GM12874 (cell line): ENCODE measurements at regions not wholly inside any gene's neighbourhood (a gene's known extent, or its start where the extent isn't known, plus 50 kb on each side); places are given as distances from the start of the nearest gene placed in this dataset.

Experiments used
- TF ChIP-seq, protein P1 (sequence below): IDR thresholded peaks from 2 replicates; pipeline ENCODE4 v1.5.1; 2011; ENCODE audit warnings: low read depth, mild to moderate bottlenecking, control low read depth, low read length, moderate library complexity; ENCODE audit not compliant: insufficient read depth

DNA sequence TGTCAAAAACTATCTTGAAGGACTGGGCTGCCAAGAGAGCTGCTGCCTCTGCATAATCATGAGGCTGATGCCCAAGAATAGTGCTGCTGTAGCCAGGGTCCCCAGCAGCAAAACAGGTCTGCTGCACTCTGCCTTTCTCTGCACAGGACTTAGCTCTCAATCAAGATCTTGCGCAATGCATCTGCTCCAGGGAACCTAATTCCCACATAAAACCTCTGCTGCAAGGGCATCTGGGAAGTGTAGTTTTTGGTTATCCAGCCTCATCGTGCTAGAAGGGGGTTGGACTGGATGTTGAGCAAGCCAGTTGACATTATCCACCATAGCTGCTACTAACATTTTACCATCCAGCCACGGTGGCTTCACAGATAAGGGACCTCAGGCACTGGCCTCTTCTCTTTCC lies 192.7 kb downstream of the C11orf91 start:
- TF ChIP-seq, protein P1, sequence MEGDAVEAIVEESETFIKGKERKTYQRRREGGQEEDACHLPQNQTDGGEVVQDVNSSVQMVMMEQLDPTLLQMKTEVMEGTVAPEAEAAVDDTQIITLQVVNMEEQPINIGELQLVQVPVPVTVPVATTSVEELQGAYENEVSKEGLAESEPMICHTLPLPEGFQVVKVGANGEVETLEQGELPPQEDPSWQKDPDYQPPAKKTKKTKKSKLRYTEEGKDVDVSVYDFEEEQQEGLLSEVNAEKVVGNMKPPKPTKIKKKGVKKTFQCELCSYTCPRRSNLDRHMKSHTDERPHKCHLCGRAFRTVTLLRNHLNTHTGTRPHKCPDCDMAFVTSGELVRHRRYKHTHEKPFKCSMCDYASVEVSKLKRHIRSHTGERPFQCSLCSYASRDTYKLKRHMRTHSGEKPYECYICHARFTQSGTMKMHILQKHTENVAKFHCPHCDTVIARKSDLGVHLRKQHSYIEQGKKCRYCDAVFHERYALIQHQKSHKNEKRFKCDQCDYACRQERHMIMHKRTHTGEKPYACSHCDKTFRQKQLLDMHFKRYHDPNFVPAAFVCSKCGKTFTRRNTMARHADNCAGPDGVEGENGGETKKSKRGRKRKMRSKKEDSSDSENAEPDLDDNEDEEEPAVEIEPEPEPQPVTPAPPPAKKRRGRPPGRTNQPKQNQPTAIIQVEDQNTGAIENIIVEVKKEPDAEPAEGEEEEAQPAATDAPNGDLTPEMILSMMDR, result no peak

DNA sequence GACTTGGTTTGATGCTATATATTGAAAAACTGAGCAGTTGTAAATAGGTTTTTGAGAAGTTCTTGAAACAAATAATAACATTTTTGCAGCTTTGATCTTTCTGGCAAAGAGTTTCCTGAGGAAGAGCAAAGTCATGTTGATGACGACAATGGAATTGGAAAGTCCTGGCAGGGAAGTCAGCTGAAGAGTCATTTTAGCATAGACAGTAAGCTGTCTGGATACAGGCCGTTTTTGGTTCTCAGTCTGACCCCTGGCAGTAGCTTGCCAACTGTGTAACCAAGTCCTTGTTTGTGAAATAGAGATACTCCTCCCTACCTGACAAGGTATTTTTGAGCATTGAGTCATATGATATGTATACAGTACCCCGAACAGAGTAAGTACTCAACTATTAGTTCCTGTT lies 193.3 kb downstream of the C11orf91 start:
- TF ChIP-seq, protein P1, result no peak

DNA sequence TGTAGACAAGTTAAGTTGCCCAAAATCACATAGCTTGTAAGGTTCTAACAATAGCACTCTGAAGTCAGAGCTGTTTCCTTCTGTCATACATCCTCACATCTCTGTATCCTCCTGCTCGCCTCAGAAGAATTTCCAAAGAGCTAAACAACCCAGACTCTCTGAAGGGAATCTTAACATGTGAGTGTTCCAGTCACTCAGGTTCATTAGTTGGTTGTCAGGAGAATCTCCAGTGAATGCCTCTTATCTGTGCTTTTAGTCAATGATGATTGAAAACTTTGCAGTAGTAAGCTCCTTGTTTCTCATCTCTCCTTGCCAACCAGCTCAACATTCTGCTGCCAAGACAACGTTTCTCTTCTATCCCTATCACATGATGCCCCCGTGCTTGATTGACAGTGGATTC lies 195.5 kb downstream of the C11orf91 start:
- TF ChIP-seq, protein P1, result no peak

DNA sequence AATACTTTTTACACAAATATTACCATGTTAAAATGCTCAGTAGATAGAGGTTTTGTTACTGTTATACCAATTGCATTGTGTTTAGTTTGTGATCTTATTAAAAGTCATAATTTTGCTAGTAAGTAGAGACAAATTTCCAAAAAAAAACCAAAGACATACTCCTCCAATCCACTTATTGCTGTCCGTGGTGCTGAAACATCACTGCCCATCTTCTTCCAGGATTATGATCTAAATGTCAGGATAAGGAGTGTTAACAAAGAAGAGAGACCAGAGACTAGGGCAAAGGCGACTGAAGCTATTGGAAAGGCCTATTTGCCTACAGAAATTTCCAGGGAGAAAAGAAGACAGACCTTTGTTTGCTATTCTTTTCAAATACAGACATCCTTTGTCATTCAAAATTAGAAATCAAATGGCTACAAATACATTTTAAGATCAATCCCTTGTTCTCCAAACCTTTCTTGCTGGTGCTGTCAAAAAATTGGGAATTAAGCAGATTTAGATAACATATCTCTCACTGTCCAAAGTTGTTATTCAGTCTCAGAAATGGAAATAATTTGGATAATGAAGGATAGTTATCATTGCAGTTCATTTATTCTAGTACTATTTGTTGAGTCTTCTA lies 199.7 kb downstream of the C11orf91 start:
- TF ChIP-seq, protein P1, result no peak

DNA sequence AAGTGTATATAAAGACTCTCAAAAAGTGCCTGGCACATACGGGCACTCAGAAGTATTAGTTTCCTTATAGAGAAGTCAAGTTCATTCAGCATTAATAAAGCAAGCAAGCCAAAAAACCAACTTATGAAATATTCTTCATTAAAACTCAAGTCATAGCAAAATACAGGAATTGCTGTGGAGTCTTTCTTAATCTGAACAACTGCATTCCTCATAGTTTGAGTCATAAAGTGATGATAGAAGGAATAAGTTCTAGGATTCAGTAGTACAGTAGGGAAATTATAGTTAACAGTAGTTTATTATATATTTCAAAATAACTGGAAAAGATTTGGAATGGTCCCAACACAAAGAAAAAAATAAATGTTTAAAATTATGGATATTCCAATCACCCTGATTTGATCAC lies 200.3 kb downstream of the C11orf91 start:
- TF ChIP-seq, protein P1, result no peak

DNA sequence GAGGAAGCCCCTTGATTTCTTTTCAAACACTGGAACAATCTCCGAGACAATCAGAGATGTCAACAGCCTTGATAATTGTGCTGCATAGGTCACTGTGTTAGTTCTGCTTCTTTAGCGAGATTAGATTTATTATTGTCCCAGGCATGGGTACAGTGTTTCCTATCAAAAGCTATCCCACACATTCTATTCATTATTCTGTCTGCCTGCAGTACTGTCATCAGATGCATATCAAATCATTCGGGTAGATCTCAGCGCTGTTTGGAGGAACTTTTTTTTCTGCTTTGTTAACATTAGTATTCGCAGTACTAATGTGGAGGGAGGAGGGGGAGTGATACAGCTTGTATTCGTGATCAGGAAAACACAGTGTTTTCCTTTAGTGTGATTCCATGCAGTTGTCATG lies 208.0 kb downstream of the C11orf91 start:
- TF ChIP-seq, protein P1, result no peak

DNA sequence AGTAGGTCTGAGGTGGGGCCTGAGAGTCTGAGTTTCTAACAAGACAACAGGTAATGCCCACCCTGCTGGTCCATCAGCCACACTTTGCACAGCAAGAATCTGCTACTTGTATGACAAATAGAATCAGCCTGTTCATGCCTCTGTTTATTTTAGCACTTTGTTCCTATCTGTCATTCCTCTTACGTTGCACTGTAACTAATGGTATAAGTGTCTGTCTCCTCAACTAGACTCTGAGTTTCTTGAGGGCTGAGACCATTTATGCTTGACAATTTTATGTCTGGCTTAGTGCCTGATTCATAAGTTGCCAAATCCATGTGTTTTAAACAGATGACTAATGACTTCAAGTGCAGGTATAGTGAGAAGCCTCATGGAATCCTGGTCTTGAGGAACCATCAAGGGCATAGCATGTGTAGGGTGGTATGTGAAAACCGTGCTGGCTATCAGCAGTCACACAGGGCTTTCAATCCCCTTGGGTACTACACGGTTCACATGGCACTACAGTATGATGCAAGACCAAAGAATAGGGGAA lies 209.7 kb downstream of the C11orf91 start:
- TF ChIP-seq, protein P1, result no peak
